Lower lobe of right lung (tissue), 2 donors: ENCODE measurements at regions not wholly inside any gene's neighbourhood (a gene's known extent, or its start where the extent isn't known, plus 50 kb on each side); places are given as distances from the start of the nearest gene placed in this dataset.
"Not testable (repeated sequence)": the region's sequence is repeated elsewhere in the genome, so short reads cannot be mapped to it uniquely, and the experiment has no call there.

Source experiments
- ATAC-seq, 2 donors: fragments of 200-7000 bp; cut with Tn5 transposase; one replicate each; pipeline ENCODE4 v1.9.1; 2020 to 2022; ENCODE audit warnings: mild to moderate bottlenecking in 2 of 2, moderate library complexity in 2 of 2
- DNase-seq: peaks from one replicate; pipeline ENCODE4 v3.0.0-alpha.2; 2020
- H3K27ac ChIP-seq: fragments of 200-600 bp; one replicate; pipeline ENCODE4 v1.8.0; 2022
- H3K27me3 ChIP-seq: fragments of 200-600 bp; one replicate; pipeline ENCODE4 v1.8.0; 2022; ENCODE audit warnings: low read depth
- H3K36me3 ChIP-seq: fragments of 200-600 bp; one replicate; pipeline ENCODE4 v1.8.0; 2022; ENCODE audit warnings: mild to moderate bottlenecking
- H3K4me1 ChIP-seq: fragments of 200-600 bp; one replicate; pipeline ENCODE4 v1.8.0; 2022
- H3K4me3 ChIP-seq: fragments of 200-600 bp; one replicate; pipeline ENCODE4 v1.8.0; 2022; ENCODE audit warnings: mild to moderate bottlenecking
- H3K9me3 ChIP-seq: fragments of 200-600 bp; one replicate; pipeline ENCODE4 v1.8.0; 2022
- CTCF ChIP-seq: fragments of 200-600 bp; IDR thresholded peaks from one replicate; pipeline ENCODE4 v1.8.0; 2022; ENCODE audit warnings: antibody characterized with exemption, mild to moderate bottlenecking
- intact Hi-C: fragments of 100-400 bp; cut with DNase I; formaldehyde crosslinking; loops from one replicate; pipeline ENCODE4 v1.11.0; 2022
- donor health status: DM: no; HTN: yes; CAD: no; lungs with severe emphysema.

GRCh38 chr6:47416396-47417345, 60.9 kb upstream of the CD2AP start:
- Histone ChIP-seq H3K4me1 (peaks cover 18% of the 10 kb centered on the region), H3K36me3 (no peaks in the 10 kb centered on the region), H3K27ac (no peak overlapping the region), H3K9me3 (no peaks in the 10 kb centered on the region), H3K4me3 (no peak overlapping the region), H3K27me3 (no peaks in the 10 kb centered on the region)
- intact Hi-C loops: no loop called here
- DNase-seq (no peak), ATAC-seq (no peak)
- TF ChIP-seq CTCF: no peak

- ATAC-seq: peak in 1 of 2 donors; percentile 82
- H3K9me3 ChIP-seq: no peaks in the 10 kb centered on the region
- intact Hi-C loops: no loop called here
- H3K27ac ChIP-seq: no peak overlapping the region
- no peaks in the 10 kb centered on the region for H3K27me3 ChIP-seq
- DNase-seq: no peak
- TF ChIP-seq CTCF: no peak
- peaks cover 18% of the 10 kb centered on the region for H3K4me1 ChIP-seq
- no peak overlapping the region for H3K4me3 ChIP-seq
- H3K36me3 ChIP-seq: no peaks in the 10 kb centered on the region
These were observed 58.0 kb upstream of the CD2AP start for GRCh38 chr6:47419621-47420020.

GRCh38 chr6:47420394-47421371, 56.9 kb upstream of the CD2AP start:
- Histone ChIP-seq H3K27me3 (no peaks in the 10 kb centered on the region), H3K9me3 (no peaks in the 10 kb centered on the region), H3K27ac (no peak overlapping the region), H3K4me1 (peaks cover 15% of the 10 kb centered on the region), H3K36me3 (no peaks in the 10 kb centered on the region), H3K4me3 (no peak overlapping the region)
- ATAC-seq: peak in 1 of 2 donors; percentile 73
- no peak for TF ChIP-seq CTCF
- intact Hi-C loops: no loop called here
- DNase-seq: no peak

- no peak for TF ChIP-seq CTCF
- intact Hi-C loops: no loop called here
- Histone ChIP-seq H3K27ac (no peak overlapping the region), H3K9me3 (no peaks in the 10 kb centered on the region), H3K27me3 (no peaks in the 10 kb centered on the region), H3K36me3 (no peaks in the 10 kb centered on the region), H3K4me1 (peaks cover 15% of the 10 kb centered on the region), H3K4me3 (no peak overlapping the region)
- DNase-seq (no peak), ATAC-seq (no peak)
These were observed 54.5 kb upstream of the CD2AP start for GRCh38 chr6:47423079-47423478.

- H3K4me1 ChIP-seq: peaks cover 11% of the 10 kb centered on the region
- no peak for ATAC-seq
- H3K27ac ChIP-seq: no peak overlapping the region
- no peak for DNase-seq
- peaks cover 9% of the 10 kb centered on the region for H3K9me3 ChIP-seq
- no peaks in the 10 kb centered on the region for H3K36me3 ChIP-seq
- no peak for TF ChIP-seq CTCF
- H3K27me3 ChIP-seq: no peaks in the 10 kb centered on the region
- intact Hi-C loops: no loop called here
- H3K4me3 ChIP-seq: no peak overlapping the region
These were observed 53.2 kb upstream of the CD2AP start for GRCh38 chr6:47424436-47424836.

- ATAC-seq, H3K4me1 ChIP-seq, H3K27me3 ChIP-seq, H3K4me3 ChIP-seq, DNase-seq, H3K36me3 ChIP-seq, H3K27ac ChIP-seq, intact Hi-C loops: not testable (repeated sequence)
- H3K9me3 ChIP-seq: peaks cover 12% of the 10 kb centered on the region
These were observed 51.9 kb upstream of the CD2AP start for GRCh38 chr6:47425724-47426123.
